ENCODE measurements at regions not wholly inside any gene's neighbourhood (a gene's known extent, or its start where the extent isn't known, plus 50 kb on each side); places are given as distances from the start of the nearest gene placed in this dataset.

GRCh38 chr6:25056130-25056529, 120.4 kb upstream of the RIPOR2 start:
- TF ChIP-seq EP300 (IDR thresholded peaks at IDR 0.05) (no peak), CTCF (IDR thresholded peaks at IDR 0.05) (no peak), POLR2A (IDR thresholded peaks at IDR 0.05) (no peak), POLR2AphosphoS5 (IDR thresholded peaks at IDR 0.05) (no peak)
- WGBS, 5 donors = 67 to 78% (median 70%) methylated on average over 3 of the region's 3 CpGs
- intact Hi-C loops (cut with DNase I; ENCODE audit: low total_unique reads) = no loop called here

GRCh38 chr6:25057111-25057905, 121.5 kb upstream of the RIPOR2 start:
- WGBS, 5 donors = 80 to 90% (median 82%) methylated on average over 7 of the region's 7 CpGs
- H3K9me3 ChIP-seq = no peaks in the 10 kb centered on the region
- no peaks in the 10 kb centered on the region for H3K36me3 ChIP-seq
- H3K27ac ChIP-seq = no peak overlapping the region
- no peaks in the 10 kb centered on the region for H3K27me3 ChIP-seq
- peaks cover 12 to 29% (median 21%) of the 10 kb centered on the region in 4 donors for H3K4me1 ChIP-seq
- TF ChIP-seq CTCF (IDR thresholded peaks at IDR 0.05) (no peak), POLR2A (IDR thresholded peaks at IDR 0.05) (no peak), EP300 (IDR thresholded peaks at IDR 0.05) (no peak), POLR2AphosphoS5 (IDR thresholded peaks at IDR 0.05) (no peak)
- no peak overlapping the region for H3K4me3 ChIP-seq
- peak in 1 of 2 donors; percentile 67 for DNase-seq
- intact Hi-C loops (cut with DNase I; ENCODE audit: low total_unique reads) = no loop called here

More at GRCh38 chr6:25056130-25056529, 120.4 kb upstream of the RIPOR2 start:
- no peaks in the 10 kb centered on the region for H3K36me3 ChIP-seq
- no peaks in the 10 kb centered on the region for H3K27me3 ChIP-seq
- H3K9me3 ChIP-seq = no peaks in the 10 kb centered on the region
- peaks cover 12 to 40% (median 29%) of the 10 kb centered on the region in 4 donors for H3K4me1 ChIP-seq
- peak in 1 of 2 donors; percentile 56 for DNase-seq
- H3K4me3 ChIP-seq = no peak overlapping the region
- H3K27ac ChIP-seq = no peak overlapping the region

- intact Hi-C loops (cut with DNase I; ENCODE audit: low total_unique reads) = no loop called here
- H3K4me3 ChIP-seq = no peak overlapping the region
- no peak overlapping the region for H3K27ac ChIP-seq
- no peaks in the 10 kb centered on the region for H3K36me3 ChIP-seq
- DNase-seq = no peak
- H3K9me3 ChIP-seq = no peaks in the 10 kb centered on the region
- H3K4me1 ChIP-seq = peaks cover 8 to 17% (median 12%) of the 10 kb centered on the region in 4 donors
- TF ChIP-seq POLR2AphosphoS5 (IDR thresholded peaks at IDR 0.05) (no peak), POLR2A (IDR thresholded peaks at IDR 0.05) (no peak), EP300 (IDR thresholded peaks at IDR 0.05) (no peak), CTCF (IDR thresholded peaks at IDR 0.05) (no peak)
- H3K27me3 ChIP-seq = no peaks in the 10 kb centered on the region
- WGBS, 5 donors = 89 to 95% (median 94%) methylated on average over 5 of the region's 5 CpGs
These were observed 122.7 kb upstream of the RIPOR2 start for GRCh38 chr6:25058441-25058840.

GRCh38 chr6:25058941-25059340, 123.2 kb upstream of the RIPOR2 start:
- no peak for DNase-seq
- intact Hi-C loops (cut with DNase I; ENCODE audit: low total_unique reads) = no loop called here
- Histone ChIP-seq H3K4me1 (peaks cover 3 to 12% (median 7%) of the 10 kb centered on the region in 4 donors), H3K9me3 (no peaks in the 10 kb centered on the region), H3K27me3 (no peaks in the 10 kb centered on the region), H3K27ac (no peak overlapping the region), H3K4me3 (no peak overlapping the region), H3K36me3 (no peaks in the 10 kb centered on the region)
- WGBS, 5 donors = 96 to 97% (median 97%) methylated on average over 4 of the region's 4 CpGs
- TF ChIP-seq CTCF (IDR thresholded peaks at IDR 0.05) = no peak
- TF ChIP-seq POLR2A (IDR thresholded peaks at IDR 0.05) = no peak
- TF ChIP-seq POLR2AphosphoS5 (IDR thresholded peaks at IDR 0.05) = no peak
- no peak for TF ChIP-seq EP300 (IDR thresholded peaks at IDR 0.05)
